Activated naive CD4-positive, alpha-beta T cell treated with anti-CD3 and anti-CD28 coated beads for 36 hours (primary cell): ENCODE measurements at regions not wholly inside any gene's neighbourhood (a gene's known extent, or its start where the extent isn't known, plus 50 kb on each side); places are given as distances from the start of the nearest gene placed in this dataset.

Experiments
- CTCF ChIA-PET: fragments of 350-600 bp; sonication (Branson Sonifier 250); formaldehyde crosslinking; loops from one replicate; lab custom pipeline; 2021; ENCODE audit warnings: antibody characterized with exemption; lab: Charles Lee
- DNase-seq: peaks from one replicate; pipeline ENCODE4 v3.0.0-alpha.2; 2020
- H3K27ac Mint-ChIP-seq: one replicate; pipeline ENCODE4 v1.8.0; 2021; ENCODE audit warnings: mild to moderate bottlenecking, mixed read lengths
- H3K27me3 Mint-ChIP-seq: one replicate; pipeline ENCODE4 v1.8.0; 2021; ENCODE audit warnings: low read depth, mixed read lengths
- H3K36me3 Mint-ChIP-seq: one replicate; pipeline ENCODE4 v1.8.0; 2021; ENCODE audit warnings: low read depth, mixed read lengths
- H3K4me1 Mint-ChIP-seq: one replicate; pipeline ENCODE4 v1.8.0; 2021; ENCODE audit warnings: low read depth, mixed read lengths
- H3K4me3 Mint-ChIP-seq: one replicate; pipeline ENCODE4 v1.8.0; 2021; ENCODE audit warnings: mild to moderate bottlenecking, moderate library complexity, mixed read lengths
- H3K9me3 Mint-ChIP-seq: one replicate; pipeline ENCODE4 v1.8.0; 2021; ENCODE audit warnings: mixed read lengths
- intact Hi-C: fragments of 100-400 bp; cut with micrococcal nuclease; formaldehyde crosslinking; loops from one replicate; pipeline ENCODE4 v1.15.1; 2023

GRCh38 chr13:52947921-52948373 lies 80.7 kb upstream of the OLFM4 start:
- Mint-ChIP-seq H3K4me3 (no peak overlapping the region), H3K36me3 (no peaks in the 10 kb centered on the region), H3K27me3 (peaks cover 13% of the 10 kb centered on the region), H3K9me3 (no peaks in the 10 kb centered on the region), H3K27ac (no peak overlapping the region), H3K4me1 (no peaks in the 10 kb centered on the region)
- CTCF ChIA-PET, result no interaction called here
- intact Hi-C loops, result no loop called here
- no peak for DNase-seq

- Mint-ChIP-seq H3K36me3 (no peaks in the 10 kb centered on the region), H3K4me1 (no peaks in the 10 kb centered on the region), H3K9me3 (no peaks in the 10 kb centered on the region), H3K27me3 (peaks cover 13% of the 10 kb centered on the region), H3K27ac (no peak overlapping the region), H3K4me3 (no peak overlapping the region)
- intact Hi-C loops, result no loop called here
- CTCF ChIA-PET, result interaction anchor here (0.6 kb wide), 1 partner anchor 147 kb away, joined by 3 read pairs; no protein-coding TSS in a partner anchor
- no peak for DNase-seq
Measured at GRCh38 chr13:52945348-52945747, 83.3 kb upstream of the OLFM4 start.

GRCh38 chr13:52944697-52945096 lies 83.9 kb upstream of the OLFM4 start:
- Mint-ChIP-seq H3K4me1 (no peaks in the 10 kb centered on the region), H3K4me3 (no peak overlapping the region), H3K27ac (no peak overlapping the region), H3K9me3 (no peaks in the 10 kb centered on the region), H3K36me3 (no peaks in the 10 kb centered on the region), H3K27me3 (peaks cover 13% of the 10 kb centered on the region)
- CTCF ChIA-PET, result no interaction called here
- intact Hi-C loops, result no loop called here
- DNase-seq, result no peak

- intact Hi-C loops, result no loop called here
- Mint-ChIP-seq H3K9me3 (no peaks in the 10 kb centered on the region), H3K36me3 (no peaks in the 10 kb centered on the region), H3K27ac (no peak overlapping the region), H3K4me1 (no peaks in the 10 kb centered on the region), H3K27me3 (no peaks in the 10 kb centered on the region), H3K4me3 (no peak overlapping the region)
- no peak for DNase-seq
- CTCF ChIA-PET, result no interaction called here
Measured at GRCh38 chr13:52938065-52938464, 89.6 kb upstream of the PCDH8 start.

- no peak overlapping the region for H3K27ac Mint-ChIP-seq
- intact Hi-C loops, result no loop called here
- no peaks in the 10 kb centered on the region for H3K4me1 Mint-ChIP-seq
- CTCF ChIA-PET, result no interaction called here
- no peaks in the 10 kb centered on the region for H3K36me3 Mint-ChIP-seq
- H3K9me3 Mint-ChIP-seq, result no peaks in the 10 kb centered on the region
- H3K4me3 Mint-ChIP-seq, result no peak overlapping the region
- H3K27me3 Mint-ChIP-seq, result no peaks in the 10 kb centered on the region
- no peak for DNase-seq
Measured at GRCh38 chr13:52936806-52937205, 88.4 kb upstream of the PCDH8 start.

- no peaks in the 10 kb centered on the region for H3K4me1 Mint-ChIP-seq
- no peak for DNase-seq
- H3K9me3 Mint-ChIP-seq, result no peaks in the 10 kb centered on the region
- H3K27me3 Mint-ChIP-seq, result no peaks in the 10 kb centered on the region
- CTCF ChIA-PET, result interaction anchor here (0.7 kb wide), 1 partner anchor 1606 kb away, joined by 3 read pairs; no protein-coding TSS in a partner anchor
- no peaks in the 10 kb centered on the region for H3K36me3 Mint-ChIP-seq
- no peak overlapping the region for H3K4me3 Mint-ChIP-seq
- intact Hi-C loops, result no loop called here
- H3K27ac Mint-ChIP-seq, result no peak overlapping the region
Measured at GRCh38 chr13:52934258-52934657, 85.8 kb upstream of the PCDH8 start.

- intact Hi-C loops, result no loop called here
Measured at GRCh38 chr13:52933547-52934210, 85.2 kb upstream of the PCDH8 start.

GRCh38 chr13:52933099-52933498 lies 84.7 kb upstream of the PCDH8 start:
- Mint-ChIP-seq H3K4me1 (no peaks in the 10 kb centered on the region), H3K9me3 (no peaks in the 10 kb centered on the region), H3K27me3 (peaks cover 3% of the 10 kb centered on the region), H3K27ac (no peak overlapping the region), H3K4me3 (no peak overlapping the region), H3K36me3 (no peaks in the 10 kb centered on the region)
- CTCF ChIA-PET, result no interaction called here
- no peak for DNase-seq
- intact Hi-C loops, result no loop called here

More at GRCh38 chr13:52933547-52934210, 85.2 kb upstream of the PCDH8 start:
- no peak for DNase-seq
- no peaks in the 10 kb centered on the region for H3K9me3 Mint-ChIP-seq
- no peaks in the 10 kb centered on the region for H3K4me1 Mint-ChIP-seq
- no peaks in the 10 kb centered on the region for H3K36me3 Mint-ChIP-seq
- no peak overlapping the region for H3K4me3 Mint-ChIP-seq
- H3K27ac Mint-ChIP-seq, result no peak overlapping the region
- no peaks in the 10 kb centered on the region for H3K27me3 Mint-ChIP-seq
- CTCF ChIA-PET, result no interaction called here

GRCh38 chr13:52932649-52933048 lies 84.2 kb upstream of the PCDH8 start:
- no peak overlapping the region for H3K4me3 Mint-ChIP-seq
- no peak overlapping the region for H3K27ac Mint-ChIP-seq
- no peaks in the 10 kb centered on the region for H3K4me1 Mint-ChIP-seq
- DNase-seq, result no peak
- CTCF ChIA-PET, result interaction anchor here (1.2 kb wide), 1 partner anchor 35 kb away, joined by 4 read pairs; no protein-coding TSS in a partner anchor
- intact Hi-C loops, result no loop called here
- H3K9me3 Mint-ChIP-seq, result no peaks in the 10 kb centered on the region
- H3K36me3 Mint-ChIP-seq, result no peaks in the 10 kb centered on the region
- H3K27me3 Mint-ChIP-seq, result peaks cover 4% of the 10 kb centered on the region

GRCh38 chr13:52931539-52932431 lies 83.3 kb upstream of the PCDH8 start:
- H3K9me3 Mint-ChIP-seq, result no peaks in the 10 kb centered on the region
- H3K4me1 Mint-ChIP-seq, result no peaks in the 10 kb centered on the region
- no peaks in the 10 kb centered on the region for H3K36me3 Mint-ChIP-seq
- no peak overlapping the region for H3K27ac Mint-ChIP-seq
- intact Hi-C loops, result no loop called here
- DNase-seq, result no peak
- no peak overlapping the region for H3K4me3 Mint-ChIP-seq
- peaks cover 4% of the 10 kb centered on the region for H3K27me3 Mint-ChIP-seq
- CTCF ChIA-PET, result interaction anchor here (1.2 kb wide), 1 partner anchor 36 kb away, joined by 4 read pairs; no protein-coding TSS in a partner anchor

- DNase-seq, result no peak
- Mint-ChIP-seq H3K27ac (no peak overlapping the region), H3K4me3 (no peak overlapping the region), H3K9me3 (no peaks in the 10 kb centered on the region), H3K4me1 (no peaks in the 10 kb centered on the region), H3K27me3 (peaks cover 4% of the 10 kb centered on the region), H3K36me3 (no peaks in the 10 kb centered on the region)
- CTCF ChIA-PET, result interaction anchor here (1.3 kb wide), 1 partner anchor 37 kb away, joined by 3 read pairs; no protein-coding TSS in a partner anchor
- intact Hi-C loops, result no loop called here
Measured at GRCh38 chr13:52931131-52931530, 82.7 kb upstream of the PCDH8 start.

GRCh38 chr13:52929846-52930245 lies 81.4 kb upstream of the PCDH8 start:
- CTCF ChIA-PET, result interaction anchor here (1.3 kb wide), 1 partner anchor 39 kb away, joined by 3 read pairs; no protein-coding TSS in a partner anchor
- Mint-ChIP-seq H3K27me3 (peaks cover 4% of the 10 kb centered on the region), H3K4me3 (no peak overlapping the region), H3K4me1 (no peaks in the 10 kb centered on the region), H3K36me3 (no peaks in the 10 kb centered on the region), H3K9me3 (no peaks in the 10 kb centered on the region), H3K27ac (no peak overlapping the region)
- intact Hi-C loops, result no loop called here
- DNase-seq, result no peak
